Middle frontal gyrus (tissue), 1 donor: ENCODE measurements at regions not wholly inside any gene's neighbourhood (a gene's known extent, or its start where the extent isn't known, plus 50 kb on each side); places are given as distances from the start of the nearest gene placed in this dataset.

Source experiments
- DNase-seq: peaks from one replicate; pipeline ENCODE4 v3.0.0-alpha.2; 2015; ENCODE audit warnings: low spot score; ENCODE audit errors: extremely low spot score

DNA sequence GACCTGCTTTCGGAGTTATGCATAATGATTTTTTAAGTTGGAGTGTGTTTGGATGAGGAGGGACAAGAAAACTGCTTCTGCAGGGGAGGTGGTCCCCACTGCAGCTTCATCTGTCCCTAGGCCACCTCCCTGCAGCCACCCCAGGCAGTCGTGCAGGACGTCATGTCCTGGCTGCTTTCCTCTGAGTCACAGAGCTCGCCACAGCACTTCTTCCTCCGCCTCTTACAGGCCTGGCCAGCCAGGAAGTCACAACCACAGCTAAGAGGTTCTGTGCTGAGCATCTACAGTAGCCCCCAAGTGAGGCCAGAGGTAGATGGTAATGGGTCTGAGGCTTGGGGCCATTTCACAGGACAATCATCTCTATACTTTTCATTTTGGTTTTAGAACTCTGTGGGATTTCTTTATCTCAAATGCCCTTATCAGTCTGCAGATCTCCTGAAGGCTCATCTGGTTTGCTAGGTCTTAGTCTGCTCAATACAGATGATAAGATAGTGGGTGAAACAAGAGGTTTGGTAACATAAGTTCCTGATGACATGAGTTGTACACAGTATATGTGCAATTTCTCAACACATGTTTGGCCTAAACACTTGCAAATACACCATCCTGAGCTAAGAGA, 106.4 kb downstream of the ARF6 start:
- no peak for DNase-seq

DNA sequence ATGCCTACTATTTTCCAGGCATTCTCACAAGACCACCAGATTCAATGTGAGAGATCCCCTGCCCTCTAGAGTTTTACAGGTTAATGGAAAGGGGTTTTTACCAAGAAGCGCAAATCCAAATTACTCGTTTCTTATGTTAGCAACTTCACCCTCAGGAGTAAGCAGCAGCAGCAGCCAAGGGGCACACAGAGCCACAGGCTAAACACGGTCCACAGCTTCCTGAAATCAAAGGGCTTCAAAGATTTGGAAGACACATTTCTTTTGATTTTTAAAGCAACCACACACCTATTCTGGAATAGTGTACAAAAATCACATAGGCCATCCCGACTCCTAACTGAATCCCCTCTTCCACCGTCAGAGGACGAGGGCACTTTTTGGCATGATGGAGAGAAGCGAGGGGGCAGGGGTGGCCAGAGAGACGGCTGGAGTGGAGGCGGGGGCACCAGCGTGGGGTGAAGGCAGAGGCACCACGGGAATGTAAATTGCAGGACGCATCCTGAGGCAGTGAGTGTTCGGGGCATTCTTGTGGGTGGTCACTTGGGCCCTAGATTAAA, 107.0 kb downstream of the ARF6 start:
- DNase-seq, result no peak

DNA sequence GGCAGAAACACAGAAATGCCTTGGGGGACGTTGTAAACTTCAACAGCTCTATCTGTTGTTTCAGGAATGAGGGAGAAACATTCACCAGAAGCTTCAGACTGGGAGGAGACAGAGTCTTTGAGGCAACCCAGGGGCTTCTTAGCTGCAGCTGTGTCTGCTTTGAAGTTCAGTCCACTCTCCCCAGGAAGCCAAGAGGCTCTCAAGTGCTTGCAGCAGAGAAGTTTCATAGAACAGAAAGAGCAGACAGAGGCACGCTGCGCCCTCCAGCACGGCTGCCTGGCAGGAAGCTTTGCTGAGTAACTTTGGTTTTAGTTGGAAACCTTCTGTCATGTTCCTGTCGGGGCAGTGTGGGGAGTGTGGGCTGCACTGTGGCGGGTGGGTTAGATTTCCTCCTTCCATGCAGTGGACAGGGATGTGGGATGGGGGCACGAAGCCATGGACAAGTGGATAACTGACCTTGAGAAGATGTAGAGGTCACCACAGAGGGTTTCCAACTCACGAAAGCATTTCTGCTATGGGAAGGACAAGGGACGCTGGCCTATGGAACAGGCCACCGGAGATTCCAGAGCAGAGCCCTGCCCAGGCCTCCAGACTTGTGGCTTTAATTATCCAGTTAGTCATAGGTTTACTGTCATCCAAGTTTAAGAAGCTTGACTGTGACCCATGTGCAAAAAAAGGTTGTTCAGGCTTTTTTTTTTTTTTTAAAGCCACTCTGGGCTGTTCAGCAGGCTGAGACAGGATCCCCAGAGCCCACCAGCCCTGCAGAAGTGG, 107.7 kb downstream of the ARF6 start:
- DNase-seq, result no peak

DNA sequence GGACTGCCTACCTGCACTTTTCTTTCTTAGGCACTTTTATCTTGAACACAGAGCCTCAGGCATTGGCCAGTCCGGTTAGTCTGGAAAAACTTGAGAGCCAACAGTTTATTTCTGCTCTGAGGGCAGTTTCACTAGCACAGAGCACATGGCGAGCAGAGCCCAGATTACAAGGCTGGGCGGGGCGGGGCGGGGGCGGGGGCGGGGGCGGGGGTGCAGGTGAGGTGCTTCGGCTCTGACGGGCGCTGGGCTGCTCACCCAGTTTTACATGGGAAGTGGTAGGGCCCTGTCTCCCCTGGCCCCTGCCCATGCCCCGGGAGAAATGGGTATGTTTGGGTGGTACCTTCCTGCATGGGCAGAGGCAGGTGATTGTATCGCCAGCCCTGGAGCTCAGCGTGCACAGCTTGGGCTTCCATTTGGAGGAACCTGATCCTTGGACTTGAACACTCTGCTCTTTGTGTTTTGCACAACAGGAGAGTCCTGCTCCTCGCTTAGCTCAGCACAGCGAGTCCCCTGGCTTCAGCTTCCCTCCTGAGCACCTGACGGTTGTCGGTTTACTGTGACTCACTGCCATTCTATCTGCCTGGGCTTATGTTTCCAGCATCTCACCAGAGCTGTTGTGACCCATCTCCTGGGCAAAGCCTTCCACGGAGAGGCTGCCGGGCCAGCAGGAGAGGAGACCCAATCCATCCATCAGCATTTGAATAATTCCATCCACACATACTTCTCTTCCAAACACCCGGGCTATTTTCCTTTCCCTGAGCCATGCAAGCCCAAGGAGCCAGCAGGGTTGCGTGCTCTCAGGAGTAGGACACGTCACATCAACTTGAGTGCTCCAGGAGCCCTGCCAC, 108.5 kb downstream of the ARF6 start:
- no peak for DNase-seq

DNA sequence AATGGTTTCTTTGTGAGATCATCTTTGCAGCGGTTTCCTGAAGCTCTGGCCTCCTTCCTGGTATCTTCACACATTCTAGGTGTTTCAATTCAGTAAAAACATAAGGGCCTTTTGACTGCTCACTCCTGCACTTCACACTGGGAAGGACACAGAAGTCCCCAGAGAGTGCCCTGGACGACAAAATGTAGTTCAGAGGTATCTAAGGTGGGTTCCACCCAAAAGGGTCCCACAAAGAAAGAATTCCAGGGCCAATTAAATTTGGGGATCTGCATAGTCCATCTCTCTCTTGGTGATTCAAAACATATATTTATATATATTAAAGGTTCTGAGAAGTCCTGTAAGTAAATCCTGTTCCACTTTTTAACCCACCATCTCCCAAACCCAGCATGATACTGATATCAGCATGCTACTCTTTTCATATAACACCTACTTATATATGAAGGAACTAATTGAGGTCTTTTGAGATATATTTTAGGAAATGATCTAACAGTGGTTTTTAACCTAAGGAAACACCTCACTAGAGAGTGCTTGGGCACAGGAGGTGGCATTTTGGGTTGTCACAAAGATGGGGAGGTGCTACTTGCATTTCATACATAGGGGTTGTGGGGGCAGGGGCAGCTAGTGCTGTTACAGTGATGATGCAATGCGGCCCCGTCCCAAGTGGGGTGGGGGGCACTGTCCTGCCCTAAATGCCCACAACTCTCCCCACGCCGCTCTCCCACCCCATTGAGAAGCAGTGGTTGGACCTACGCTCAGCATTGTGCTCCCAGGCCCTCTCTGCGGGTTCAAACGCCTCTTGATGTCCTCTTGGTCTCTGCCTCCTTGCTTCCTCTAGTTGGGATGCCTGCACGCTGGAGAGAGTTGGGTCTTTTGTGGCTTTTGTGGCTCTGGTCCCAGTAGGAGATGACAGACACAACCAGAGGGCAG, 109.4 kb downstream of the ARF6 start:
- no peak for DNase-seq

DNA sequence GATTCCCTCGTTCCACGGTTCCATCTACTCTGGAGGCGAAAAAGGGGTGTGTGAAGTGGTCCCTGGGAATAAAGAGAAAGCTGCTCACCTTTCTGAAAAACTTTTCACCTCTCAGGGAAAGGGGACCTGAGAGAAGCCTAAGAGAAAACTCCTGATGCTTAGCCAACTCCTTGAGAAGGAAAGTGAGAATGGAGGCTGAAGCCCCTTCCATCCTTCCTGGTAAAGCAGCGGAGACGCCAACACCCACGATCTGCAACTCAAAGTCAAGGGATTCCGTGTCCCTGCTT, 110.0 kb downstream of the ARF6 start:
- no peak for DNase-seq

DNA sequence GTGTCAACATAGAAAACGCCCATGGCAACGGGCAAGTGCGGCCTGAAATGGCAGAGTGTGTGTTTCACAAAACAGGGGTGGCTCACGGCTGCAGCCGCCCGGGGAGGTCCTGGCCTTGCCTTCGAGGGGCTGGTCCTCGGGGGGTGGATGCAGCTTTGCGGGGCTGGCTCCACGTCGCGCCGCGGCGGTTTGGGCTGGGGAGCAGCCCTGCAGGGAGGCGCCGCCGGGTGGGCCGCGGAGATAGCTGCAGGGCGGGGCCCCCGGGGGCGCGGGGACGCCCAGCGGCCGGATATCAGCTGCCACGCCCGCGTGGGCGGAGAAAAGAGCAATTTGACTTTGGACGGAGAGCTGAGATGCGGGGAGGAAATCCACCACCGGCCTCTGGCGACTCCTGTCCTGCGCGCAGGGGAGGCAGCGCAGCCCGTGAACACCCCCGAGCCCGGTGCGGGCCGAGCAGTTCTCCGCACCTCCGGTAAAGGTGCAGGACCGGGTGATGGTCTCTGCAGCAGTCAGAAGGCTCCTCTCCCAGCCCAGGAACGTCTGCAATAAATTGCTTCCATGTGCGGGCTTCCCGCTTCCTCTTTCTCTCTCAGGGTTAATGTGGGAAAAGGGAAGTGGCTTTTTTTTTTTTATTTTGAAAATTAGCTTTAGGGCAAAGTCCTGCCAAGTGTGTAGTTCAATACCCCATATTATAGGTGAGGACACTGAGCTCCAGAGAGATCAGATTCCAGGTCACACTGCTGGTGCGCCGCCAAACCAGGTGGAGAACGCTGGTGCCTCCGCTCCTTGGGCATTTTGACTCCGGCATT, 110.5 kb downstream of the ARF6 start:
- DNase-seq, result no peak

DNA sequence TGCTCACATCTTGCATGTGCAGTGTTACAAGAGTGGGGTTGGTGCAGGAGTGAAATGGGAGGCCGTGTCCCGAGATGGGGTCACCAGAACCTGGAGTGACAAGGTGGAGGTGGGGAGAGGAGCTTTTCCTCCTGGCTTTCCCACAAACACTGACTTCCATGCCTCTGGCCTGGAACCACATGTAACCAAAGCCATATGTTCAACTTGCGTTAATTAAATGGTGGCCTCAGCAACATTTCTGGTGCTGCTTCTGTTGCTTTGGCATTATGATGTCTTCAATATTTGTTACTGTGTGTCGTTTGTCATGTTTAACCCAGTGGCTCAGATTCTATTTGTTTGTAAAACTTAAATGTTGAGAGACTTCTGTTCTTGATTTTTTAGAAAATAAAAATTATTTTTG, 110.2 kb downstream of the VCPKMT start:
- DNase-seq, result no peak

DNA sequence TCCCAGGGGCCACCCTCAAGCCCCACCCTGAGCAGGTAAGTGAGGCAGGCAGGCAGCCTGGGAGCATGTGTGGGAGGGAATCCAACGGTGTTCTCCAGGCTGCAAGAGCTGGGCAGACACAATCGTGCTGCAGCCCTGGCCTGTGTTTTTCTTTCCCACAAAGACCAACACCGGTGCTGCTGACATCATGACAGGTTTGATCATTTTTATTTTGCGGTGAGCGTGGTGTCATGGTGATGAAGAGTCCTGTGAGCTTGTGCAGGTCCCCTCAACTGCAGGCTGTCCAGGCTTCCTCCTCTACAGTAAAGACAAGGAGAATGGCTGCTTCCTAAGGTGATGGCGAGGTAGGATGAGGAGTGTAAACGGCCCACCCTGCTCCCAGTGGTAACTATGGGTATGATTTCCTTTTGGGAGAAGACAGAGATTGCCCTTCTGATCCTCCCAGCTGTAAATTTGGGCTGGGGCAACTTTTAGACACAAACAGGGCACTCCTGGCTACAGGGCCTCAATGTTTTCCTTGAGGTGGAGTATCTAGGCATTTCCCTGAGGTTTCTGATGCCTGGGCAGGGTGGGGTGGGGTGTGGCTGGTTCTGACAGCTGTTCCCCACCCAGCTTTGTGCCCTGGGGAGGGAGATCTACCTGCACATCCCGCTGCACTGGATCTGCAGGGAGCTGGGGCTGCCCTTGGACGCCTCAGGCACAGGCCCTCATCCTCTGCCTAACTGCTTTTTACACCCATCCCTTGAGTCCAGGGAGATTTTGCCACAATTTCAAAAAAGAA, 109.1 kb downstream of the VCPKMT start:
- DNase-seq, result no peak

DNA sequence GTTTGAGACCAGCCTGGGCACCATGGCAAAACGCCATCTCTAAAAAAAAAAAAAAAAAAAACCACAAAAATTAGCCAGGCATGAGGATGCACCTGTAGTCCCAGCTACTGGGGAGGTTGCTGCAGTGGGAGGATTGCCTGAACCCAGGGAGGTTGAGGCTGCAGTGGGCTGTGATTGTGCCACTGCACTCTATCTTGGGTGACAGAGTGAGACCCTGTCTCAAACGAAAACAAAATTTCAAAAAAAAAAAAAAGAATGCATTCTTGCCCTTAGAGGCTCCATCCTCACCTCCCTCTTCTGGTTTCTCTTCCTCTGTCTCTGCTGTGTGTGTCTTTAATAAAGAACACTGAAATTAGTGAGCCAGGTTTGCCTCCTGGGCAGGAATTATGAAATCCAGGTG, 107.8 kb downstream of the VCPKMT start:
- DNase-seq, result no peak

DNA sequence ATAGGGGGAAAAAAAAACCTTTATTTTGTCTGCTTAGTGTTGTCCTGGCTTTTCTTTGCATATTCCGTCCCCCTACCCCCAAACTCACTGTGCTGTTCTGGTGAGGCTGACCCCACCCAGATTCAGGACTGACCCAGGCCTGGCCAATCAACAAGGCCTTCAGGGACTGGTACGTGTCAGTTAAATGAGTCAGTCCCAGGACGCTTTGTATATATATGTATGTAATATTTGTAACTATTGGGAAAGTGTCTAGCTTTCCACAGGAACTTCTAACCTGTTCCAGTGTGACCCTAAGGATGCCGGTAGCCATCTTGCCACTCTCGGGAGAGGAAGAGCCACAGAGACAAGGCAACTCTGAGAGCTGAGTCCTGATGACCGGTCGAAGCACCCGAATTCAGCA, 107.4 kb downstream of the VCPKMT start:
- DNase-seq, result no peak

DNA sequence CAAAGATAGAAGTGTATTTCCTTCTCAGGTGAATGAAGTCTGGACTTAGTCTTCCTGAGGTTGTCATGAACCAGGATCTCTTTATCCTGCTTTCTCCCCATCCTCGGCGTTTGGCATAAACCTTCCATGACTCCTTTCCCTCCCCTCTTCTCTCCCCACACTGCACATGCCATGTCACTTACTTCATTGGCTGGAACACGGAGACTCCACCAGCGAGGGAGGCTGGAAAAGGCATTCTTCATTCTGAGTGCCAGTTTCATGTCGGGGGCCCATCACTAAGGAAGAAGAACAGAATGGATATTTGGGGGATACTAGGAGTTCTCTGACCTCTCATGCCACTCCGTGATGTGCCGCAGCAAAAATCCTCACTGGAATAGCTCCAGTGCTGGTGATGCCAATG, 105.6 kb downstream of the VCPKMT start:
- DNase-seq, result no peak

DNA sequence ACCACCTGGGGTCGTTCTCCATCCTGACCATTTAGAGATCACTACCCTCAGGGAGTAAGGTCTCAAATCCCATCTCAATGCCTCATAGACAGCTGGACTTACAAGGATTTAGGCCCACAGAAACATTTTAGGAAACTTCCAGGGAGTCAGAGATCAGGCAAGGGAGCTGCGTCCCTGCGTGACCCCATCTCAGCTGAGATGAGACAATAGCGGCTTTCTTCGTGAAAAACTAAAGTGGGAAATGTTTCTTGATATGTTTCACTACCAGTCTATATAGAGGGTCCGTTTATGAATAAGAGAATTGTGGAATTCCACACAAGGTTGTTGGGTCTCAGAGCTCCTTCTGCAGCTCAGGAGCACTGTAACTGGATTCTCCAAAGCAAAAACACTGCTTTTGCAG, 105.1 kb downstream of the VCPKMT start:
- DNase-seq, result no peak

DNA sequence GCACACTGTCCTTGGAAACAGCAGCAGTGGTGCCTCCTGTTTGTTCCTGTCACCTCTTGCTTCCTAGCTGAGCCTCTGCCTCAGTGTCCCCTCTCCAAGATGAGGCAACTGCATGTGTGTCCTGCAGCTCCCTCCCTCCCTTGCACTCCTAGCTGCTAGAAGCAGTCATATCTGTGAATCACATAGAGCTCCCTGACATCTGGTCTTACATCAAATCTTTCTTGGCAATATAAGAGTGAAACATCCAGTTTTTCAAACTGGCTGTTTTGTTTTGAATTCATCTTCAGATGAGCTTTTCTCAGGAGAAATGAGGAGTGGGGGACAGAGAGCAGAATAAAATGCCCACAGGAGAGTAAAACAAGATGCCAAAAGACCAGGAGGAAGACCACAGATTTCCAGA, 103.7 kb downstream of the VCPKMT start:
- DNase-seq, result no peak

DNA sequence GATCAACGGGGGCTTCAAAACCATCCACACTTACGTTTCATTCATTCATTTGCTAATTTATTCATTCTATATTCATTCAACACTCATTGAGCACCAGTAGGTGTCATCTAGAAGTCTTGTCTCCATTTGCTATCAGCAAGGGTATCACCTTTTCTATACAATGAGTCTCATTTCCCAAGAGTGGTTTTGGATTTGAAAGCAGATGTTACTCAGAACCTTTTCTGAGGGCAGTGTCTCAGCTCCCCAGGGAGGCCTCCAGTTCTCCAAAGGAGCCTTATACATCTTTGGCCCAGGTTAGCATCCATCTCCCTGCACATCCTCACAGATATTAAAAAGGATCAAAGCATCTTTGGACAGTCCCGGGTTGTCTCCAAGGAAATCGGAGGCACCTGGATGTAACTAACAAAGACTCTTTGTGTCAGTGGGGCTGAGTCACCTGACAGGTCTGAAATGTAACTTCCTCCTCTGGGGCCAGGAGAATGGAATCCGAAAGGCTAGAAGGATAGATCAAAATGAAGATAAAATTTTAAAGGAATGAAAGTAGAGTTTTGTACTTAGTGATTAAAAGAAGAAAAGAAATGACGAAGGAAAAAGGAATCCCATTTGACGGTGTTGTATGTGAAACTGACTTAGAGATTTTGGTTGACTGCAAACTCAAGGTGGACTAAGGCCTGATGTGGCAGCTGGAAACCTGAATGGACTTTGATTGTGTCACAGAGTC, 103.0 kb downstream of the VCPKMT start:
- no peak for DNase-seq

DNA sequence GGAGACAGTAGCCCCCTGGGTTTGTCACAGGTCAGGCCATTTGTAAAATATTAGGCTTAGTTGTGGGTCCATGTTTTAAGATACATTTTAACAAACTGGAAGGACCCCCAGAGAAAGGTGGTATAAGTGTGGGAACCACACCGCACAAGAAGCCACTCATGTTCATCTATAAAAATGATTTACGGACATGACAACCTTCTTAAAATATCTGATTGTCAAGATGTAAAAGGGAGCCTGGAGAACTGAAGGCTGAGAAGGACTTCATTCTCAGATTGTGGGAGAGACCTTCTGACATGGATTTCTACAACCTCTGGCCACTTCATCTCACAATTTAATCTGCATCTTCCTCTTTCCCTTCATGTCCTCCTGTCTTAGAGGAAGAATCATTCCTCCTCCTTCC, 102.4 kb downstream of the VCPKMT start:
- DNase-seq, result no peak

DNA sequence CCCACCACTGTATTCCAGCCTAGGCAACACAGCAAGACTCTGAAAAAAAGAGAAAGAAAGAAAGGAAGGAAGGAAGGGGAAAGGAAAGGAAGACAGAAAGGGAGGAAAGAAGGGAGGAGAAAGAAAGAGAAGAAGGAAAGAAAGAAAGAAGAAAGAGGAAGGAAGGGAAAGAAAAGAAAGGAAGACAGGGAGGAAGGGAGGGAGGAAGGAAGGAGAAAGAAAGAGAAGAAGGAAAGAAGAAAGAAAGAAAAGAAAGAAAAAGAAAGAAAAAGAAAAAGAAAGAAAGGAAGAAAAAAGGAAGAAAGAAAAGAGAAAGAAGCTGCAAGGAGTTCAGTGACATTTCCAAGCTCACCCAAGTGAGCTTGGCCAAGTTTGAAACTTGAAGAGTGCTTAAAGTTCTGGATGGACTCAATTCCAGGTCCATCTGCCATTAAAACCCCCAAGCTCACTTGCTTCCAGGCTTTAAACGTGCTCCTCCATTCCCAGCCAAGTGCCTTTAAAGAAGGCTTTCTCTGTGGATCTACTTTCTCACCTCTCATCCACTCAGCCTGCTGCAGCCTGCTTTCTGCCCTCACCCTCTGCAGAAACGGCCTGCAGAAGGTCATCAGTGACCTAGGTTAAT, 101.5 kb downstream of the VCPKMT start:
- no peak for DNase-seq

DNA sequence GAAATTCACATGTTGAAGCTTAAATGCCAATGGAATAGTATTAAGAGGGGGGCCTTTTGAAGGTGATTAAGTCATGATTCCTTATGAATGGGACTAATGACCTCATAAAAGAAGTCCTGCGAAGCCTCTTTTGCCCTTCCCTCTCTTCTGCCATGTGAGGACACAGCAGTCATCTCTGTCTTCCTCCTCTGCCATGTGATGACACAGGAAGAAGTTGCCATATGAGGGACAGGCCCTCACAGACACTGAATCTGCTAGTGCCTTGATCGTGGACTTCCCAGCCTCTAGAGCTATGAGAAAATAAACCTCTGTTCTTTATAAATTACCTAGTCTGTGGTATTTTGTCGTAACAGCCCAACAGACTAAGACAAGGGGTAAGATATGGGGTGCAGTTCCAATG, 100.7 kb downstream of the VCPKMT start:
- no peak for DNase-seq
